HG02973 (cell line): ENCODE measurements at regions not wholly inside any gene's neighbourhood (a gene's known extent, or its start where the extent isn't known, plus 50 kb on each side); places are given as distances from the start of the nearest gene placed in this dataset.

ENCODE experiments used
- ATAC-seq: cut with Tn5 transposase; IDR thresholded peaks from one replicate; pipeline ENCODE4 v1.9.1; 2021; ENCODE audit warnings: moderate library complexity; ENCODE audit not compliant: unreplicated experiment

- ATAC-seq = no peak
Observed at GRCh38 chr2:8009010-8009597, 672.8 kb upstream of the ID2 start.

- ATAC-seq = no peak
Observed at GRCh38 chr2:8015848-8016600, 665.8 kb upstream of the ID2 start.

GRCh38 chr2:8016688-8017087, 665.2 kb upstream of the ID2 start:
- no peak for ATAC-seq

- no peak for ATAC-seq
Observed at GRCh38 chr2:8018956-8019355, 662.9 kb upstream of the ID2 start.

GRCh38 chr2:8019934-8020333, 661.9 kb upstream of the ID2 start:
- ATAC-seq = no peak

GRCh38 chr2:8021921-8022320, 659.9 kb upstream of the ID2 start:
- no peak for ATAC-seq

- ATAC-seq = peak; percentile 79
Observed at GRCh38 chr2:8022908-8023640, 658.8 kb upstream of the ID2 start.

- ATAC-seq = no peak
Observed at GRCh38 chr2:8024506-8024905, 657.4 kb upstream of the ID2 start.

GRCh38 chr2:8026381-8026780, 655.5 kb upstream of the ID2 start:
- ATAC-seq = no peak

- ATAC-seq = no peak
Observed at GRCh38 chr2:8027387-8027786, 654.5 kb upstream of the ID2 start.

GRCh38 chr2:8028036-8028435, 653.8 kb upstream of the ID2 start:
- ATAC-seq = no peak

GRCh38 chr2:8028436-8028835, 653.4 kb upstream of the ID2 start:
- ATAC-seq = no peak

GRCh38 chr2:8028981-8029380, 652.9 kb upstream of the ID2 start:
- no peak for ATAC-seq

GRCh38 chr2:8030573-8031303, 651.1 kb upstream of the ID2 start:
- no peak for ATAC-seq

GRCh38 chr2:8031370-8031769, 650.5 kb upstream of the ID2 start:
- no peak for ATAC-seq

- ATAC-seq = no peak
Observed at GRCh38 chr2:8033546-8034096, 648.2 kb upstream of the ID2 start.

GRCh38 chr2:8036366-8036765, 645.5 kb upstream of the ID2 start:
- ATAC-seq = no peak

- no peak for ATAC-seq
Observed at GRCh38 chr2:8039732-8040131, 642.1 kb upstream of the ID2 start.

- no peak for ATAC-seq
Observed at GRCh38 chr2:8043295-8043694, 638.6 kb upstream of the ID2 start.

GRCh38 chr2:8044046-8044594, 637.7 kb upstream of the ID2 start:
- ATAC-seq = no peak

- ATAC-seq = no peak
Observed at GRCh38 chr2:8045081-8045614, 636.7 kb upstream of the ID2 start.
